Stimulated activated naive CD8-positive, alpha-beta T cell treated with anti-CD3 and anti-CD28 coated beads, Interleukin-15, amount 100 ng/mL, for 72 hours (primary cell): ENCODE measurements at regions not wholly inside any gene's neighbourhood (a gene's known extent, or its start where the extent isn't known, plus 50 kb on each side); places are given as distances from the start of the nearest gene placed in this dataset.

ENCODE experiments used
- ATAC-seq: fragments of 150-1000 bp; cut with Tn5 transposase; 2 replicates; pipeline ENCODE4 v1.10.0; 2021; ENCODE audit warnings: mild to moderate bottlenecking, moderate library complexity
- DNase-seq, 2 donors: peaks; one replicate each; pipeline ENCODE4 v3.0.0; 2021 to 2022
- H3K27ac Mint-ChIP-seq, 2 donors: one replicate each; pipeline ENCODE4 v1.8.0; 2022; ENCODE audit warnings: mild to moderate bottlenecking in 2 of 2, mixed read lengths in 2 of 2, moderate library complexity in 2 of 2
- H3K27me3 Mint-ChIP-seq: one replicate; pipeline ENCODE4 v1.8.0; 2022; ENCODE audit warnings: mixed read lengths
- H3K4me1 Mint-ChIP-seq: one replicate; pipeline ENCODE4 v1.8.0; 2022; ENCODE audit warnings: mild to moderate bottlenecking, mixed read lengths
- H3K4me3 Mint-ChIP-seq, 2 donors: one replicate each; pipeline ENCODE4 v1.8.0; 2022; ENCODE audit warnings: mild to moderate bottlenecking in 2 of 2, mixed read lengths in 2 of 2, moderate library complexity in 1 of 2
- H3K9me3 Mint-ChIP-seq, 2 donors: one replicate each; pipeline ENCODE4 v1.8.0; 2022; ENCODE audit warnings: mixed read lengths in 2 of 2

DNA sequence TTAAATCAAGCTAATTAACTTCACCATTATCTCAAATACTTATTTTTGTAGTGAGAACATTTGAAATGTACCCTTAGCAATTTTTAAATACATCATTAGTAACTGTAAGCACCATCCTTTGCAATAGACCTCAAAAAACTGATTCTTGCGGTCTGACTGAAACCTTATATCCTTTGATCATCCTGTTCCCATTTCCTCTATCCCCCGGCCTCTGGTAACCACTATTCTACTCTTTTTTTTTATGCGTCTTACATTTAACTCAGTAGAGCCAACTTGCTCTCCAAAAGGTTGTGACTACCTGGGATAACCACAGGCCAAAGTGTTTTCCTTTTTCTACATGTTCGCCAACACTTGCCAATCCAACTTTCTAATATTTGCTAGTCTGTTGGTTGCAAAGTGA lies 106.1 kb downstream of the IRX1 start:
- Mint-ChIP-seq H3K9me3 (peaks cover 0 to 9% of the 10 kb centered on the region in 2 donors), H3K4me1 (no peaks in the 10 kb centered on the region), H3K4me3 (no peak overlapping the region), H3K27ac (no peak overlapping the region), H3K27me3 (peaks cover 2% of the 10 kb centered on the region)
- DNase-seq (no peak), ATAC-seq (no peak)

GRCh38 chr5:3704661-3705060 lies 109.0 kb downstream of the IRX1 start:
- Mint-ChIP-seq H3K9me3 (peaks cover 4 to 9% of the 10 kb centered on the region in 2 donors), H3K27ac (no peak overlapping the region), H3K4me1 (no peaks in the 10 kb centered on the region), H3K27me3 (peaks cover 8% of the 10 kb centered on the region), H3K4me3 (no peak overlapping the region)
- no peak for ATAC-seq
- no peak for DNase-seq

DNA sequence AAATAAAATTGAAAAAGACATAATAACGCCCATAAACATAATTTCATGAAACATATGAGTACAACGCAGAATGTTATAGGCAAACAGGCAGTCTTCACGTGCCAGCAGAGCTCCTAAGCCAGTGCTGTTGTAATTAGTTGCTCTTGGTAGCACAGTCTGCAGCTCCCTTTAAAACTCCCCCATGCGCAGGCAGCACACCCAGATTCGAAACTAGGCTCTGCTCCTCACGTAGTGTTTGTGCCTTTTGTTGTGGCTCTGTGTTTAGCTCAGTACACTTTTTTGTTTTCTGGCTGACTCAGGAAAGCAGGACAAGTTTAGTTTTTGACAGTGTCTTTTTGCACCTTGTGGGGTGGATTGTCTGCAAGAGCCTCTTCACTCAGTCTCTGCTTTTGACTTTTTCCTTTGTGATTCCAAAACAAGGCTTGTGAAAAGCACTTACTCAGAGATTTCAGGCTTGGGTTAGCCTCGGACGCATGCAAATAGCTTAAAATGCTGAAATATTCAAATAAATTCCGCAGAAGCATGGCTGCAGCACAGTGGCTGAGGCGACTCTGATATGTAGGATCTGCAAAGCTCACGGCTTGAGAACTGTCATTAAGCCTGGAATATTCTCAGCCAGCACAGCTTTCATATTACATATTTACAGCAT lies 113.6 kb downstream of the IRX1 start:
- DNase-seq (no peak), ATAC-seq (no peak)
- H3K27me3 Mint-ChIP-seq, result peaks cover 8% of the 10 kb centered on the region
- no peak overlapping the region for H3K4me3 Mint-ChIP-seq
- peaks cover 0 to 12% of the 10 kb centered on the region in 2 donors for H3K9me3 Mint-ChIP-seq
- H3K27ac Mint-ChIP-seq, result no peak overlapping the region
- H3K4me1 Mint-ChIP-seq, result no peaks in the 10 kb centered on the region

GRCh38 chr5:3709717-3710348 lies 114.2 kb downstream of the IRX1 start:
- no peaks in the 10 kb centered on the region for H3K4me1 Mint-ChIP-seq
- no peak overlapping the region for H3K4me3 Mint-ChIP-seq
- H3K27me3 Mint-ChIP-seq, result peaks cover 8% of the 10 kb centered on the region
- DNase-seq, result no peak
- H3K9me3 Mint-ChIP-seq, result peaks cover 3 to 16% of the 10 kb centered on the region in 2 donors
- no peak for ATAC-seq
- no peak overlapping the region for H3K27ac Mint-ChIP-seq

GRCh38 chr5:3715062-3715461 lies 119.4 kb downstream of the IRX1 start:
- Mint-ChIP-seq H3K4me3 (no peak overlapping the region), H3K27ac (no peak overlapping the region), H3K27me3 (no peaks in the 10 kb centered on the region), H3K9me3 (peaks cover 8 to 17% of the 10 kb centered on the region in 2 donors), H3K4me1 (no peaks in the 10 kb centered on the region)
- ATAC-seq (no peak), DNase-seq (no peak)

DNA sequence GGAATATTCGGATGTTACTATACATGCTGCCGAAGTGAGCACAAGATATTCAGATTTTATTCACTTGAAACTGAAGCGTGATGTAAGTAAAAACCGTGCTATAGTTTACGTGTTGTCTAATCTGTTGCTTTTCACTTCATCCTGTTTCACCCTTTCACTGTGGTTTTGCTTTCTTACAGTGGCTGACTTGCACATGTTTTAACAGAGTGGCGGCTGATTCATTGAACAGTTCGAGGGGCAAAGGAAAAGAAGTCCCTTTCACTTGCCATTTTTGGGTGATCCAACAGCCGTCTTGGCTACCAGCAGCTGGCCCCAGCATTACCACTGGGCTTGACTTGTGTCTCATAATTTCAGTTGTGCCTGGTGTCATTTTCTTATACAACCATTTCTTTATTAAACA lies 134.0 kb downstream of the IRX1 start:
- ATAC-seq (no peak), DNase-seq (no peak)
- H3K27ac Mint-ChIP-seq, result no peak overlapping the region
- H3K4me1 Mint-ChIP-seq, result no peaks in the 10 kb centered on the region
- H3K9me3 Mint-ChIP-seq, result no peaks in the 10 kb centered on the region
- H3K27me3 Mint-ChIP-seq, result no peaks in the 10 kb centered on the region
- no peak overlapping the region for H3K4me3 Mint-ChIP-seq

DNA sequence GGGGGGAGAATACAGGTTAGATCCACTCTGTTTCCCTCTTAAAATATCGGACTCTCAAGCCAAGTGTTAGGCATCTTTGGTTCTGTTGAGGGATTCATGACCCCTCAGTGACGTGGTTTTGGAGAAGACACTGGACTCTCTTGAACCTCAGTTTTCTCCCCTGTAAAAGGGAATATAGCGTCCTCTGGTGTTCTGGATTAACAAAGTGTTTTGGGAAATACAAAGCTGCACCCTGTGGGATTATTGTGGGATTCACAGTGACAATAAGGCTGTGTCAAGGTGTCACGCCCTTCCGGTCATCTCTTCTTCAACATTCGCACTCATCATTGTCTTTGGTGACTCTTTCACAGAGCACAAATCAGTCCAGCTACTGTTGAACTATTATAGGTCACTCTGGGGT lies 139.0 kb downstream of the IRX1 start:
- no peaks in the 10 kb centered on the region for H3K4me1 Mint-ChIP-seq
- ATAC-seq, result no peak

DNA sequence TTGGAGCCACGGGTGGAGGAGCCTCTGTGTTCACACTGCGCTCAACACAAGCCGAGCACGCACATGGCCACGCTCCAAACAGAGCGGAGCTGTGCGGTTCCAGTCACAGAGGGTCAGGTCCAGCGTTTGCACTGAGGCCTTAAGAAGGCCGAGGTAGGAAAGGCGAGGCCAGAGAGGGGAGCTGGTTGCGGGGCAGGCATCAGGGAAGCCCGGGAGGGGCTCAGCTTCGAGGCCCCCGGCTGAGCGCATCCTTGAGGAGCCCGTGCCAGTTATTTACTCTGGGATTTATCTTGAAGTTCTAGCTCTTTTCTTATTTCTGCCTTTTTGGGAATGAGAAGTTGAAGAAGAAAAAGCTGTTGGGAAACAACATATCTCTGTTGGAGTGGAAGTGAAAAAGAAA lies 140.8 kb downstream of the IRX1 start:
- no peak for ATAC-seq
- Mint-ChIP-seq H3K9me3 (no peaks in the 10 kb centered on the region), H3K27ac (no peak overlapping the region), H3K27me3 (no peaks in the 10 kb centered on the region), H3K4me3 (no peak overlapping the region), H3K4me1 (no peaks in the 10 kb centered on the region)
- DNase-seq, result no peak

More for the DNA sequence above, 139.0 kb downstream of the IRX1 start:
- Mint-ChIP-seq H3K9me3 (no peaks in the 10 kb centered on the region), H3K27ac (no peak overlapping the region), H3K27me3 (no peaks in the 10 kb centered on the region), H3K4me3 (no peak overlapping the region)
- DNase-seq, result no peak

GRCh38 chr5:3736926-3737325 lies 141.3 kb downstream of the IRX1 start:
- Mint-ChIP-seq H3K27me3 (no peaks in the 10 kb centered on the region), H3K4me1 (no peaks in the 10 kb centered on the region), H3K4me3 (no peak overlapping the region), H3K27ac (no peak overlapping the region), H3K9me3 (no peaks in the 10 kb centered on the region)
- ATAC-seq (no peak), DNase-seq (no peak)

GRCh38 chr5:3738919-3739318 lies 143.3 kb downstream of the IRX1 start:
- Mint-ChIP-seq H3K4me1 (no peaks in the 10 kb centered on the region), H3K27ac (no peak overlapping the region), H3K9me3 (no peaks in the 10 kb centered on the region), H3K4me3 (no peak overlapping the region), H3K27me3 (no peaks in the 10 kb centered on the region)
- DNase-seq, result no peak
- no peak for ATAC-seq

- Mint-ChIP-seq H3K27me3 (no peaks in the 10 kb centered on the region), H3K4me3 (no peak overlapping the region), H3K9me3 (no peaks in the 10 kb centered on the region), H3K27ac (peak overlapping the region in 1 of 2 donors; percentile 62), H3K4me1 (no peaks in the 10 kb centered on the region)
- no peak for DNase-seq
- no peak for ATAC-seq
These were observed 145.1 kb downstream of the IRX1 start for GRCh38 chr5:3740546-3741373.

- no peaks in the 10 kb centered on the region for H3K27me3 Mint-ChIP-seq
- H3K4me3 Mint-ChIP-seq, result no peak overlapping the region
- H3K4me1 Mint-ChIP-seq, result no peaks in the 10 kb centered on the region
- ATAC-seq (no peak), DNase-seq (no peak)
- peaks cover 0 to under 1% of the 10 kb centered on the region in 2 donors for H3K9me3 Mint-ChIP-seq
- no peak overlapping the region for H3K27ac Mint-ChIP-seq
These were observed 145.7 kb downstream of the IRX1 start for GRCh38 chr5:3741374-3741770.

- Mint-ChIP-seq H3K27me3 (no peaks in the 10 kb centered on the region), H3K9me3 (peaks cover 0 to 6% of the 10 kb centered on the region in 2 donors), H3K4me1 (no peaks in the 10 kb centered on the region), H3K27ac (no peak overlapping the region), H3K4me3 (no peak overlapping the region)
- no peak for DNase-seq
- no peak for ATAC-seq
These were observed 147.1 kb downstream of the IRX1 start for GRCh38 chr5:3742750-3743149.

DNA sequence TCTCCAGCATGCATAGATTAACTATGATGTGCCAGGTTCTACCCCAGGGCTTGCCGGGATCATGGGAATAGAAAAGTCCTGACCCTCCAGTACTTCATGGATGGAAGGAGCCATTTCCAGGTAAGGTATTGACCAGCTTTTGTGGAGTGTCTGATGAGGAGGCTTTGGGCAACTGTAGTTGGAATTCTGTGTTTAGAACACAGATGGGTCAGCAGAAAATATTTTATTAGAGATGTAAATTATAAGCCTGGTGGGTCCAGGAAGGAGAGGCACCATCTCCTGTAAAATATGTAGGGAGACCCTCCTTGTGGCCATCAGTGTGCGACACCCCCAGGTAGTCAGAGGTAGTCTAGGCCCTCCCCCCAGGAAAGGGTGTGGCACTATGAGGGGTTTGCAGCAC lies 156.2 kb downstream of the IRX1 start:
- H3K27ac Mint-ChIP-seq, result no peak overlapping the region
- peaks cover under 1 to 6% of the 10 kb centered on the region in 2 donors for H3K9me3 Mint-ChIP-seq
- no peak overlapping the region for H3K4me3 Mint-ChIP-seq

DNA sequence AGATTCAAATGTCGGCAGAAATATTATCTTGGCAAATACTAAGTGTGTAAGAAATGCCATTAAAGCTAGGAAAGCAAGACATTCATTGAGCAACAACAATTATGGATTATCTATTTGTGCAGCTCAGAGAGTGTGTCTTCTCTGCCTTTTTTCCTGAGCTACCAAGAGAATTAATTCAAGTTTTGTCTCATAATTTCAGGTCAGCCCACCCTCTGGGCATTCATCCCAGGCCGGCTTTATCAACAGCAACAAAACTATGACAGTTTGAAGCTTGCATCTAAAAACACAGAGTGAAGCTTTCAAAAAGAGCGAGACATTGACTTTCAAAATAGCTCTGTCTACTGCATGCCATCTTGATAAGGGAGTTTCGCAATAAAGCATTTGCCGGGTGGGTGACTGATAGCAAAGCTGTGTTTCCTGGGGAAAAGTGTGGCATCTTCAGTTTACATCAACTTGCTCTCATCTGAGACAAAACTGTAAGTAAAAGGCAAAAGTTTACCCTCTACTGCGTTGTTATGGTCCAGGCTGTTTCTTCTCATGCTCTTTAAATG lies 182.4 kb downstream of the IRX1 start:
- no peak overlapping the region for H3K27ac Mint-ChIP-seq
- no peak for DNase-seq
- no peak overlapping the region for H3K4me3 Mint-ChIP-seq
- no peaks in the 10 kb centered on the region for H3K27me3 Mint-ChIP-seq
- no peak for ATAC-seq
- H3K9me3 Mint-ChIP-seq, result peaks cover 0 to 19% of the 10 kb centered on the region in 2 donors
- H3K4me1 Mint-ChIP-seq, result no peaks in the 10 kb centered on the region

More for the DNA sequence above, 156.2 kb downstream of the IRX1 start:
- no peak for DNase-seq
- ATAC-seq, result no peak
- Mint-ChIP-seq H3K4me1 (no peaks in the 10 kb centered on the region), H3K27me3 (no peaks in the 10 kb centered on the region)

DNA sequence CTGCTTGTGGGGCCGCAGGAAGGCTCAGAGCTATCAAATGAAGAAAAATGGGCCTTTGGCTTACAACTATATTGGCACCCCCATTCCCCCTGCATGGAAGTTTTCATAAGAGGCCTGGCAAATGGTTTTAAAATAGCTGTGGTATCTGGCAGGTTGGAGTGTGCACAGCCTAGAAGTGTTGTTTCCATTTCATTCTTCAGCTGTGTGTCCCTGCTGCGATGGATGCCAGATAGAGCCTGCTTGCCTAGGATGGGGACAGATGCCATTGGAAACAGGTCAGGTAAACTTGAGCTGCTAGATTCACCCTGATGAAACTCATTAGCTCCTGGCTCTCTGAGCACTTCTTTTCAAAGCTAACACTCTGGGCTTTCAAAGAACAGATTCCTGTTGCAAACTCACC lies 183.3 kb downstream of the IRX1 start:
- Mint-ChIP-seq H3K27me3 (no peaks in the 10 kb centered on the region), H3K9me3 (peaks cover 0 to 16% of the 10 kb centered on the region in 2 donors), H3K27ac (no peak overlapping the region), H3K4me1 (no peaks in the 10 kb centered on the region), H3K4me3 (no peak overlapping the region)
- ATAC-seq (no peak), DNase-seq (no peak)
